Stimulated activated CD8-positive, alpha-beta memory T cell treated with anti-CD3 and anti-CD28 coated beads, Interleukin-4, amount 100 ng/mL, for 24 hours (primary cell): ENCODE measurements at regions not wholly inside any gene's neighbourhood (a gene's known extent, or its start where the extent isn't known, plus 50 kb on each side); places are given as distances from the start of the nearest gene placed in this dataset.
"Not testable (repeated sequence)": the region's sequence is repeated elsewhere in the genome, so short reads cannot be mapped to it uniquely, and the experiment has no call there.

Experiments
- DNase-seq: peaks from one replicate; pipeline ENCODE4 v3.0.0-alpha.2; 2020; ENCODE audit warnings: low read depth

GRCh38 chr1:31485166-31485565 lies 72.2 kb downstream of the SERINC2 start:
- DNase-seq = no peak

- DNase-seq = no peak
These were observed 74.1 kb downstream of the SERINC2 start for GRCh38 chr1:31487143-31487542.

DNA sequence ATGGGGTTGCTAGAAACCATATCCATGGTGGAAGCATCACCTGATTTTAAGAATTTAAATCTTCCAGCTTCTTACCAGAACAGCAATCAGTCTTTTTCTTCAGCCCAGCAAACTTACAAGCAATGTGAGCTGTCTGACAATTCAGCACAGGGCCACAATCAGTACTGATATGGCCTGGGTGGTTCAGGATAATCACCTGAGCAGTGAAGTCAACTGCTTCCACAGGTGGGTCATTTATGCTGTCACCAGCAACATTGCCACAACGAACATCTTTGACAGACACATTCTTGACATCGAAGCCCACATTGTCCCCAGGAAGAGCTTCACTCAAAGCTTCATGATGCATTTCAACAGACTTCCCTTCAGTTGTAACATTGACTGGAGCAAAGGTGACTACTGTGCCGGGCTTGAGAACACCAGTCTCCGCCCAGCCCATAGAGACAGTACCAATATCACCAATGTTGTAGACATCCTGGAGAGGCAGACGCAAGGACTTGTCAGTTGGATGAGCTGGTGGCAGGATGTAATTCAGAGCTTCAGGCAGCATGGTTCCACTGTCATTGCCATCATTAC lies 74.8 kb downstream of the SERINC2 start:
- no peak for DNase-seq

- DNase-seq = no peak
These were observed 75.5 kb downstream of the SERINC2 start for GRCh38 chr1:31488528-31488927.

- DNase-seq = not testable (repeated sequence)
These were observed 76.6 kb downstream of the SERINC2 start for GRCh38 chr1:31489575-31489974.

DNA sequence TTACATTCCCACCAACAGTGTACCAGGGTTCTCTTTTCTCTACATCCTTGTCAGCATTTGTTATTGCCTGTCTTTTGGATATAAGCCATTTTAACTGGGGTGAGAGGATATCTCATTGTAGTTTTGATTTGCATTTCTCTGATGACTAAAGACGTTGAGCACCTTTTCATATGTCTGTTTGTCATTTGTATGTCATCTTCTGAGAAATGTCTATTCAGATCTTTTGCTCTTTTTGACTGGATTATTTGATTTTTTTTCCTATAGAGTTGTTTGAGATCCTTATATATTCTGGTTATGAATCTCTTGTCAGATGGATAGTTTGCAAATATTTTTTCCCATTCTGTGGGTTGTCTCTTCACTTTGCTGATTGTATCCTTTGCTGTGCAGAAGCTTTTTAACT lies 77.6 kb downstream of the SERINC2 start:
- not testable (repeated sequence) for DNase-seq

DNA sequence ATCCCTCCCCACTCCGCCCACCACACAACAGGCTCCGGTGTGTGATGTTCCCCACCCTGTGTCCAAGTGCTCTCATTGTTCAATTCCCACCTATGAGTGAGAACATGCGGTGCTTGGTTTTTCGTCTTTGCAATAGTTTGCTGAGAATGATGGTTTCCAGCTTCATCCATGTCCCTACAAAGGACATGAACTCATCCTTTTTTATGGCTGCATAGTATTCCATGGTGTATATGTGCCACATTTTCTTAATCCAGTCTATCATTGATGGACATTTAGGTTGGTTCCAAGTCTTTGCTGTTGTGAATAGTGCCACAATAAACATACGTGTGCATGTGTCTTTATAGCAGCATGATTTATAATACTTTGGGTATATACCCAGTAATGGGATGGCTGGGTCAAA lies 81.0 kb upstream of the TINAGL1 start:
- not testable (repeated sequence) for DNase-seq

DNA sequence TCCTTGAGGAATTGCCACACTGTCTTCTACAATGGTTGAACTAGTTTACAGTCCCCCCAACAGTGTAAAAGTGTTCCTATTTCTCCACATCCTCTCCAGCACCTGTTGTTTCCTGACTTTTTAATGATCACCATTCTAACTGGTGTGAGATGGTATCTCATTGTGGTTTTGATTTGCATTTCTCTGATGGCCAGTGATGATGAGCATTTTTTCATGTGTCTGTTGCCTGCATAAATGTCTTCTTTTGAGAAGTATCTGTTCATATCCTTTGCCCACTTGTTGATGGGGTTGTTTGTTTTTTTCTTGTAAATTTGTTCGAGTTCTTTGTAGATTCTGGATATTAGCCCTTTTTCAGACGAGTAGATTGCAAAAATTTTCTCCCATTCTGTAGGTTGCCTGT lies 80.5 kb upstream of the TINAGL1 start:
- DNase-seq = not testable (repeated sequence)

DNA sequence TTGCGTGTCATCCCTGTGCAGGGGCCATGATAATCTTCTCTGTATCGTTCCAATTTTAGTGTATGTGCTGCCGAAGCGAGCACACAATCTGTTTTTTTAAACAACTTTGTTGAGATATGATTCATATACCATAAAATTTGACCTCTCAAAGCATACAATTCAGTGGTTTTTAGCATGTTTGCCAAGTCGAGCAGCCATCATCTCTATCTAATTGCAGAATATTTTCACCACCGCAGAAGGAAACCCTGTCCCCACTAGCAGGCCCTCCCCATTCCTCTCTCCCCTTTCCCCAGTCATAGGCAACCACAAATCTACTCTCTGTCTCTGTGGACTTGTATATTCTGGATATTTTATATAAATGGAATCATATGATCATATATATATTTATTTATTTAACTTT lies 78.7 kb upstream of the TINAGL1 start:
- DNase-seq = no peak

GRCh38 chr1:31498376-31499040 lies 77.8 kb upstream of the TINAGL1 start:
- DNase-seq = no peak

DNA sequence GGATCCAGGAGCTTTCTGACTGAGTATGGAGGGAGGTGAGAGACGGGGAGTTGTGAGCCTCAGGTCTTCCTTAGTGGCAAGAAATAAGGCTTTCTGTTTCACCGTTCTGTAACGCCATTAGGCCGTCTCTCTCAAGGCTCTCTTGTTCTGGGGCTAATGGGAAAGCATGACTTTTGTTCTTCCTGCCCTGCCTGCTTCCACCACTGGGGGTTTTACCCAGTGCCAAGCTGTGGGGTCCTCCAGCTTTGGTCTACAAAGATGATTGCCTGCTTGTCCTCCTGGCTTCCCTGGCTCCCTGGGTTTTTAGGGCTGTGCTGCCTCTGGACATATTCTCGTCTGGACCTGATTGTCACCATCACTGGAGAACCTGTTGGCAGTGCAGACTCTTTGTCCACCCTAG lies 74.8 kb upstream of the TINAGL1 start:
- DNase-seq = no peak

GRCh38 chr1:31502253-31502652 lies 74.1 kb upstream of the TINAGL1 start:
- DNase-seq = no peak

DNA sequence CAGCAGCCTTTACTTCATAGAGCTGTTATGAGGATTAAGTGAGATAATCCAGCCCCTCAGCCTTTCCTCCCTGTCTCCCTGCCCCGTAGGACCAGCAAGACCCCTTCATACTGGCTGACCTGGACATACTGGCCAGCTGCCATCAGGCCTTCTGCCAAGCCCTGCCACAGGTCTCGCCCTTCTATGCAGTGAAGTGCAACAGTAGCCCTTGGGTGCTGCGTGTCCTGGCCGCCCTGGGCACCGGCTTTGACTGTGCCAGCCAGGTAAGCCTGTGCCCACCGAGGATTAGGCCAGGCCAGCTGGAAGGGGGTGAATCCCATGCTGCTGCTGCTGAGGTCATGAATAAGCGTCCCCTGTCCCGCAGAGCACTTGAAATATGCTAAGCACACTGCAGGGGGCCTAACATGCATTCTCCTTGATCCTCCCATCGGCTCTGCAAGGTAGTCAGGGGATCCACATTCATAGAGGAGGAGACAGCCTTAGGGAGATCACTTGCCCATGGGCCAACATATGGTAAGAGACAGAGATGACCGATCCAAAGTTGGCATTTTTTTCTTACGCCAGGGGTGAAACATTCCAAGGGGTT lies 73.3 kb upstream of the TINAGL1 start:
- no peak for DNase-seq

DNA sequence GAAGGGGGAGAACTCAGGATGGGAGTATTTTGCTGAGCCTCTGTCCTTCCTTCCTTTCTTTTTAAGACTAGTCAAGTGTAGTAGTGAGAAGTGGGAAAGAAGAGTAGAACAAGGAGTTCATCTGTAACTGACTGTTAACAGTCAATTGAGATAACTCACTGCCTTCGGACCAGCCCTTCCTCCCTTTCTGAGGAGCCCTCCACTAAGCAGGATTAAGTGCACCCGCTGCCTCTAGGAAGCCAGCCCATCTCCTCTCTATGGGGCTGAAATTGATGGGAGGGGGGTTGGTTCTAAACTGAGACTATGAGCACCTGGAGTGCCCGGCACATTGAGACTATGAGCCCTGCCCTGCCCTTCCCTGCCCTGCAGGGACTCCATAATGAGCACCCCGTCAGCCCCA lies 72.7 kb upstream of the TINAGL1 start:
- DNase-seq = no peak

GRCh38 chr1:31504001-31504400 lies 72.3 kb upstream of the TINAGL1 start:
- DNase-seq = no peak

GRCh38 chr1:31505911-31506497 lies 70.3 kb upstream of the TINAGL1 start:
- DNase-seq = peak; percentile 6

DNA sequence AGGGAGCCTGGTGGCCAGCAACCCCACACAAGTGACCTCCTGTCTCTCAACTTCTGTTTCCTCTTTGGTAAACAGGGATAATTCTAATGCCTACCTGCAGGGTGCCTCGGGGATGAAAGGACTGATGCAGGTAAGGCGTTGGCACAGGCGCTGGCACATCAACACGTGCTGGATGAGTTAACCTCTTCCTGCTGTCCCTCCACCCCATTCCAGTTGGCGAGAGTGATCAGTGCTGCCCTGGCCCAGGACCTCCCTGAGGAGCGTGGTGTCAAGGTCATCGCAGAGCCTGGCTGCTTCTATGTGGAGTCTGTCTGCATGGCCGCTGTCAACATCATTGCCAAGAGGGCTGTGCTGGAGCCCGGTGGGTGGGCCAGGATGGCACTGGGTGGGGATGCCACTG lies 69.1 kb upstream of the TINAGL1 start:
- no peak for DNase-seq

- DNase-seq = no peak
These were observed 68.4 kb upstream of the TINAGL1 start for GRCh38 chr1:31507676-31508530.

DNA sequence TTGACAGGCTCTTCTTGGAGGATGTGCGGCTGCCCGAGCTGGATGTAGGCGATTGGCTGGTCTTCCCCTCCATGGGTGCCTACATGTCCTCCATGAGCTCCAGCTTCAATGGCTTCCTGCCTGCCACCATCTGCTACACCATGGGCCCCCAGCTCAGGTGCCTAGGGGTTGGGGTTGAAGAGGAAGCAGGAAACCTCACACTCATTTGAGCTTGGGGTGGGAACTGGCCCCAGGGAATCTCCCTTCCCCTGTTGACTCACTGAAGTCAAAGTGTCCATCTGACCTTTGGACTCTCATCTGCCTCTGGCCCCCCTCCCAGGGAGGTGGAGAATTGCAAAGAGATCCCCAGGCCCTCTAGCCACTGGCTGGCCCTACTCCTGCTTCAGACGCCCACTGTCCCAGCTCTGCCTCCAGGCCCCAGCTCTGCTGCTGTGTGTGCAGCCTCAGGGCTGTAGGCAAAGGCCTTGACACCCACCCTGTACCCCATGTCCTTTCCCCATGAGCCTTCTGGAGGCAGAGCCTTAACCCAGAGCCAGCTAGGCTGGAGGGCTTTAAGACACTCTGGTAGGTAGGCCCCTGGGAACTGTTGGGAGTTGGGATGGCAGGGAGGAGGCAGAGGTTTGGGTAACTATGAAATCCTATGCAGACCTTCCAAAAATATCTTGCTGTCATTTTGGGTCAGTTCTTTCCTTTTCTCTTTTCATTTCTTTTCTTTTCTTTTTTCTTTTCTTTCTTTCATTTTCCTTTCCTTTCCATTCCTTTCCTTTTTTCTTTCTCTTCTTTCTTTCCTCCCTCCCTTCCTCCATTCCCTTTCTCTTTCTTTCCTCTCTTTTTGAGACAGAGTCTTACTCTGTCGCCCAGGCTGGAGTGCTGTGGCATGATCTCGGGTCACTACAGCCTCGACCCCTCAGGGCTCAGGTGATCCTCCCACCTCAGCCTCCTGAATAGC lies 66.9 kb upstream of the TINAGL1 start:
- no peak for DNase-seq

DNA sequence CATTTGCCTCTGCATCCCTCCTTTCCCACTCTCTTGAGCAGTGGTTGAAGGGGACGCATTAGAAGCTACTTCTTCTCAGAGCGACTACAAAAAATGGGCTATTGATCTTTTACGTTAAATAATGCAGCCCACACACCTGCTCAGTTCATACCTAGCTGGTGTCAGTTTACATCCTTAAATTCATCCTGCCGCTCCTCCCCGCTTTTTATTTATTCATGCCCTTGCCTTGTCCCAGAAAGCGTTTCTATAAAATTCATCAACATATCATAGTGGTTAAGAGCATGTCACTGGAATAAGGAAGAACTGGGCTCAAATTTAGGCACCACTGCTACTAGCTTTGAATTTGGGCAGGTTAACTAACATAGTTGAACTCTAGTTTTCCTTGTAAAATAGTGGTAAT lies 66.0 kb upstream of the TINAGL1 start:
- no peak for DNase-seq
